ENCODE measurements at regions not wholly inside any gene's neighbourhood (a gene's known extent, or its start where the extent isn't known, plus 50 kb on each side); places are given as distances from the start of the nearest gene placed in this dataset.
"Not testable (repeated sequence)": the region's sequence is repeated elsewhere in the genome, so short reads cannot be mapped to it uniquely, and the experiment has no call there.

DNA sequence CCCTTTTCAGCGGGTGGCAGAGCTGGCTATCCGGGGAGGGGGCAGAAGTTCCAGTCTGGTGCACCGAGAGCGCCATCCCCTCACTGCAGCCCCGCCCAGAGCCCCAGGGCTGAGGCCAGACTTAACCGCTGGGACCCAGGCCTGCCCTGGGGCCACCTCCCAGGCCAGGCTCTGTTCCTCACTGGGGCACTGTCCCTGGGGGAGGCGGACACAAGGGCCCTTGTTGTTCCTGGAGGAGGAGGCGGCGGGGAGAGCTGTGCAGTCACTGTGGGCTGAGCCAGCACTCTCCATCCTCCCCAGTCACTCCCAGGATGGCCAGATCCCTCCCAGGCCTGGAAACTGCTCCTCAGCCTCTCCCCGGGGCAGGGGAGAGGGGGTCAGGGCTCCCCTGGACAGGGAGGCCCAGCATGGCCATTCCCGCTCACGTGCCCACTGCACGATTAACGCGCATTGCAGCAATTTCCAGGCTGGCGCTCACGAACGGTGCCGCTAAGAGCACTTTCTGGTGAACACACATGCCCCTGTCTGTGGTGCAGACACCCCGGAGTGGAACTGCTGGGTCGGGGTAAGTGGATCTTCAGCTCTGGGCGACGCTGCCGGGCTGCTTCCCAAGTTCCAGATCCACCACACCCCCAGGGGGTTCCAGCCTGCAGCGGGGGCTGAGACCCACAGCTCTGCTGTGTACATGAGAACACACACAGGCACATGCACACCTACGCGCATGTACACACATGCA is 89.8 kb upstream of the SFSWAP start:
- DNase-seq (ENCODE audit: insufficient read length, low spot score), result no peak
- no peak for FAIRE-seq
- no peak for TF ChIP-seq POLR2A (IDR thresholded peaks at IDR 0.05; ENCODE audit: low read depth, low read length)

DNA sequence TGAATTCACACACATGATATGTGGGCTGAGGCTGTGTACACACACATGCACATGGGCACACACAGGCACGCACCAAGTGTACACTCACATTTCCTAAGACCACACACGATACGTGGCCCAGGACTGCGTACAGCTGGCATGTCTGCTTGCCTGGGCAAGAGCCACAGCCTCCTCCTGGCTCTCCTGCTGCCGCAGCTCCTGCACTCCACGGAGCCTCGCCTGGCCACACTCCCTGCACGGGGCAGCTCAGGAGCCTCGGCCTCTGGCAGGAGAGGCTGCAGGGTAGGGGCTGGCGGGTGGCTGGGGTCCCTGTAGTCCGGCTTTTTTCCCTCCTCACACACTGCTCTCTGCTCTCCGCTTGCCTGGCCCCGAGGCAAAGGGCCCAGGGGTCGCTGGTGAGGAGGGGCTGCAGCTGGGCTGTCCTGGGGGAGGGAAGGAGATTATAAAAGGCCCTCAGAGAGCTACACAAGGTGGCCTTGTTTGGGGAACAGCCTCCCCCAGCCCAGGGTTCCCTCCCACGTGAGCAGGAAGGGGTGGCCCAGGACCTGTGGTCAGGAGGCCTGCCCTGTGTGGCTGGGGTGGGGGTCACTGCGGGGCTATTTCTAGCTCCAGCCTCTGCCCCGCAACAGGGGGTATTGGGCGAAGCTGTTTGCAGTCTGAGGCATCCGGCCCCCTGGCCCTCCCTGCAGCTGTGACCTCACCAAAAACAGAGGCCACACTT is 89.0 kb upstream of the SFSWAP start:
- no peak for FAIRE-seq
- no peak for DNase-seq (ENCODE audit: insufficient read length, low spot score)
- no peak for TF ChIP-seq POLR2A (IDR thresholded peaks at IDR 0.05; ENCODE audit: low read depth, low read length)

DNA sequence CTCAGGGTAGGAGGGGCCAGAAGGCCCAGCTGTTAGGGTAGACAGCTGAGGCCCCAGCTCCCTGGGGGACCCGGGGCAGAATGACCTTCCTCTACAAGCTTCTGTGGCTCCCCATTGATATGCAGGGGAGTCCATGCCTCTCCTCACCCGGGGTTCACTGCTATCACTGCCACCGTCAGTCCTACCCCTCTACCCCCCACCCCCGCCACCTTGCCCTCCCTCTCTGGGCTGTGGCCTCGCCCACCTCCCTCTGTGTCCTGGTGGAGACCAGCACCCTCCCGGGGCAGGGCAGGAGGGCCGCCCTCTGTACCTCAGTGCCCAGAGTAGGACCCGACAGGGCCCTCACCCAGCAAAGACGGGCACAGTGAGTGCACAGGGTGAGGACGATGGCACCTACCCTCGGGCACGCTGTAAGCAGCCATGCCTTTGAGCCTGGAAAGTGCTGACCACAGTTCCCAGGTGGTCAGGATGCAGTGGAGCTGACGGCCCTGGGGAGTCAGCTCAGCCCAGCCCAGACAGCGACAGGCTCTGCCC is 88.4 kb upstream of the SFSWAP start:
- no peak for FAIRE-seq
- DNase-seq (ENCODE audit: insufficient read length, low spot score), result no peak
- no peak for TF ChIP-seq POLR2A (IDR thresholded peaks at IDR 0.05; ENCODE audit: low read depth, low read length)

DNA sequence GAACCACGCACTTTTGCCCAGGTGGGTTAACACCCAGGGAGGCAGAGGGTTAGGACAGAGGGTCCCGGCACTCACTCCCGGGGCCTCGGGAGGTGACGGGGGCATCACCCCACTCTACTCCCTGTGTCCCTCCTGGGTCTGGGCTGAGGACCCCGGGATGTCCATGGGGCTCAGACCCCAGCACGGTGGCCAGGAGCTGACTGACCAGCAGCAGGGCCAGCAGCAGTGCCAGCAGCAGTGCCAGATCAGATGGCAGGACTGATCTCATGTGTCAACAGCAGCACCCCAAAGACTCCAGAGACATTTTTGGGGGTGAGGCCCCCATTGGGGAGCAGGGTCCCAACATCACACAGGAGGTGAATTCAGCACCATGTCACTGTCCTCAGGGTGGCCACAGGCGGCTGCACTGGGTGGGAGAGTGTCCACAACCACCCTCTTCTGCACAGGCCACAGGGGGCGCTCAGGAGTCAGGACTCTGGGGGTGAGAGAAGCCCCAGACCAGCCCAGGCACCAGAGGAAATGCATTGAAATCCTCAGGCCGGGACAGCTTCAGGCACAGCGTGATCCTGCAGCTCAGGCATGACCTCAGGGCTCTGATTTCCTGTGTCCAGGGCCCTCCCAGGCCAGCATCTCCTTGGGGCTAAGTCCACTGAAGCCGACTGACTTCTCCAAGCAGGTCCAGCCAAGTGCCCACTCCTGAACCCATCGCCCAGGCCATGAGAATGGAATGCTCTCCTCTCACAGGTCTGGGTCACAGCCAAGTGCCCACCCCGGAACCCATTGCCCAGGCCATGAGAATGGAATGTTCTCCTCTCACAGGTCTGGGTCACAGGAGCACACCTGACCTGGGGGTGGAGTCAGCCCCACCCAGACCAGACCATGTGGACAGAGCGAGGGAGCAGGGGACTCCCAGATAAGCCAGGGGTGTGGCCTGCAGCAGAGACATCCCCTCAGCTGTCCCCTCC is 87.2 kb upstream of the SFSWAP start:
- not testable (repeated sequence) for FAIRE-seq; DNase-seq (ENCODE audit: insufficient read length, low spot score)

DNA sequence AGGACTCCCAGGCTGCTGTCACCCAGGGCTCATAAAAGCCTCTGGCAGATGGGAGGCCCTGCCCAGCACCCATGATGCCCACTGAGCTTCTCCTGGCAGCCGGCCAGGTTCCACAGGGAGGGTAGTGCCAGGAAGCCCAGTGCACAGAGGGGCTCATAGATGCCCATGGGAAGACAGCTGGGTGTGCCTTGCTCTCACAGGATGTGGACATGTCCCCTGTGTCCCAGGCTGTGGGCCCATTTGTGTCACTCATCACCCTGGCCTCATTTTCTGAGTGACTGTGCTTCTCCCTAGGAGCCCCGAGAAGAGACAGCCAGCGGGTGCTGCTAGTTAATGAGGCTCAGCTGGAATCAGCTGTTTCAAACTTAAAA is 86.5 kb upstream of the SFSWAP start:
- not testable (repeated sequence) for DNase-seq (ENCODE audit: insufficient read length, low spot score); FAIRE-seq

DNA sequence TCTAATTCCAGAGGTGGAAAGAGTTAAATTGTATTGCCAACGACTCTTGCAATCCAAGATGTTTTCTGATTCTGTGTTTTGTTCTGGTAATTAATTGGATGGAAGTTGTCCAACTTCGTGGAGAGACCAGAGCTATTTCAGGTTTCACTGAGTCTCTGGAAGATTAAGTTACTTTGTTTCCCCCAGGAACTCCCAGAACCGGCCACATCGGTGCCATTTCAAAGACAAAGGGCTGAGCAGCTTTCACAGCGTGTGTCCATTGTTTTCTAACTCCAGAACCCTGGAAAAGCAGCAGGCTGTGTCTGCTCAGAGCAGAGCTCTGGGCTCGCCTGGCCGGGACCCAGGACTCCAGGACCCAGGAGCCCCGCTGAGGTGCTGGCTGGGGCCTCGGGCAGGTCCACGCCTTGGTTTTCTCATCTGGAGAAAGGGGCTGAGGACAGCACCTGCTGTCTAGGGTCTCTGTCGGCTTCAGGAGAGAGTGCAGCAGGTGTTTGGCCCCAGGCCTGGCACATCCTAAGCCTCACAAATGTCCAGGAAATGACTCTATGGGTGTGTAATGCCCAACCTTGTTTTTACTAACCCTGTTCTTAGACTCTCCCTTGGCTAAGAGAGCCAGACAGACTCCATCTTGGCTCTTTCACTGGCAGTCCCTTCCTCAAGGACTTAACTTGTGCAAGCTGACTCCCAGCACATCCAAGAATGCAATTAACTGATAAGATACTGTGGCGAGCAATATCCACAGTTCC is 86.0 kb upstream of the SFSWAP start:
- not testable (repeated sequence) for DNase-seq (ENCODE audit: insufficient read length, low spot score); FAIRE-seq

DNA sequence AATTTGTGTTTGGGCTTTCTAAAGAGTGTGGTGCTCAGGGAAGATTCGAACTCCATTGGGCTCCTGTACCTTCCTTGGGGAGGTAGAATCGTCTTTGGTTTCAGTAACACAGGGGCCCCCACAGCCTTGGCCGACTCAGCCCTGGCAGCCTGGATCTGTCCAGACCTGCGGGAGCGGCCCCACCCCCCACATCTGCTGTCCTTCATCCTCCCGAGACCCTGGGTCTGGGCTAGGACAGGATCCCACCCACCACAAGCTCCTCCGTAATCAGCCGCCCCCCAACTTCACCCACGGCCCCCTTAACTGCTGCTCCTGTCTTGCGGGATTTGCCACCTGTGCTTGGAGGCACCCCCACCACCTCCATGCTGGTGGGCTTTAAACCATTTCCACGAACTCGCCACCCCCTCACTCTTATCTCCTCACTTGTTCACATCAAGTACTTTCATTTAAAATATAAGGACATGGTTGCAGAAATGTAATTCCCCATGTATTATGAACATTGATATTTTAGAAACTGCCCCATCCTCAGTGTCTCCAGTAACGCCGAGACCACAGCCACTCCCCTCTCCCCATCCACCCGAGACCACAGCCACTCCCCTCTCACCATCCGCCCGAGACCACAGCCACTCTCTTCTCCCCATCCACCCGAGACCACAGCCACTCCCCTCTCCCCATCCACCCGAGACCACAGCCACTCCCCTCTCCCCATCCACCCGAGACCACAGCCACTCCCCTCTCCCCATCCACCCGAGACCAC is 84.7 kb upstream of the SFSWAP start:
- FAIRE-seq; DNase-seq (ENCODE audit: insufficient read length, low spot score): not testable (repeated sequence)

DNA sequence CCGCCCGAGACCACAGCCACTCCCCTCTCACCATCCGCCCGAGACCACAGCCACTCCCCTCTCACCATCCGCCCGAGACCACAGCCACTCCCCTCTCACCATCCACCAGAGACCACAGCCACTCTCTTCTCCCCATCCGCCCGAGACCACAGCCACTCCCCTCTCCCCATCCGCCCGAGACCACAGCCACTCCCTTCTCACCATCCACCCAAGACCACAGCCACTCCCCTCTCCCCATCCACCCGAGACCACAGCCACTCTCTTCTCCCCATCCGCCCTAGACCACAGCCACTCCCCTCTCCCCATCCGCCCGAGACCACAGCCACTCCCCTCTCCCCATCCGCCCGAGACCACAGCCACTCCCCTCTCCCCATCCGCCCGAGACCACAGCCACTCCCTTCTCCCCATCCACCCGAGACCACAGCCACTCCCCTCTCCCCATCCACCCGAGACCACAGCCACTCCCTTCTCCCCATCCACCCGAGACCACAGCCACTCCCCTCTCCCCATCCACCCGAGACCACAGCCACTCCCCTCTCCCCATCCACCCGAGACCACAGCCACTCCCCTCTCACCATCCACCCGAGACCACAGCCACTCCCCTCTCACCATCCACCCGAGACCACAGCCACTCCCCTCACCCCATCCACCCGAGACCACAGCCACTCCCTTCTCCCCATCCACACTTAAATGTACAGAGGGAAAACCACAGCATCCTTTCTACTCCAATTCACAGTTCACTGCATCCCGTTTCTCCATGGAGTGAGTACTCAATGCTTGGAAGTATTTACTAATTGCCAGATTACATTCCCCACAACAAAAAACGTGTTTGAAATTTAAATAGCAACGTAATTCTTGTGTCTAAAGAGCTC is 83.5 kb upstream of the SFSWAP start:
- FAIRE-seq; DNase-seq (ENCODE audit: insufficient read length, low spot score): not testable (repeated sequence)

DNA sequence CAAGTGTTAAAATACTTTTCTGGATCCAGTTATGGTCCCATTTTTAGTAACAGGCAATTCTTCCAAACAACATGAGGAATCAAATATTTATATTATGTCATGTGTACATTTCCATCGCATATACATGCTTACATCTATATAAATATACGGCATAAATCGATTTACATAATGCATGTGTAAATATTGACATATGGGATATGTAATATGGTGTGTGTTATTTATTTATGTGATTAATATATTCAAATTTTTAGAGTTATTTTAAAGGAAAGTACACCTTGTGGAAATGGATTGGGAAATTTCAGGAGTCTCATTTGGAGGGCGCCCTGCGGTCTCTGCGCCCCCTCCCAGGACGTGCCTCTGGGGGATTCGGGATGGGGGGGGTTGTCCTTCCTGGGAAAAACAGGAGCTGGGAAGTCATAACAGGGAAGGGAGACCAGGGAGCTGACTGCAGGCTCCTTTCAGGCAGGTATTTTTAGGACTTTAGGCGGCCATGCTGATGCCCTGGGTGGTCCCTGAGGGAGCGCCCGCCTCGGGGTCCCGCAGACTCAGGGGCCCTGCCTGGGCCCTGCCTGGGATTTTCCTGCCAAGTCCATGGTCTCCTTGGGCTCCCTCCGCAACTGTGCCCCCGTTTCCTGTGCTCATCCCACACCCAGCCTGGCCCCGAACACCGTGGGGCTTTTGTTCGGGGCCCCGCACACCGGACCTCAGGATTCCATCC is 82.7 kb upstream of the SFSWAP start:
- TF ChIP-seq POLR2A (IDR thresholded peaks at IDR 0.05; ENCODE audit: low read depth, low read length), result no peak
- DNase-seq (ENCODE audit: insufficient read length, low spot score), result no peak
- FAIRE-seq, result no peak

DNA sequence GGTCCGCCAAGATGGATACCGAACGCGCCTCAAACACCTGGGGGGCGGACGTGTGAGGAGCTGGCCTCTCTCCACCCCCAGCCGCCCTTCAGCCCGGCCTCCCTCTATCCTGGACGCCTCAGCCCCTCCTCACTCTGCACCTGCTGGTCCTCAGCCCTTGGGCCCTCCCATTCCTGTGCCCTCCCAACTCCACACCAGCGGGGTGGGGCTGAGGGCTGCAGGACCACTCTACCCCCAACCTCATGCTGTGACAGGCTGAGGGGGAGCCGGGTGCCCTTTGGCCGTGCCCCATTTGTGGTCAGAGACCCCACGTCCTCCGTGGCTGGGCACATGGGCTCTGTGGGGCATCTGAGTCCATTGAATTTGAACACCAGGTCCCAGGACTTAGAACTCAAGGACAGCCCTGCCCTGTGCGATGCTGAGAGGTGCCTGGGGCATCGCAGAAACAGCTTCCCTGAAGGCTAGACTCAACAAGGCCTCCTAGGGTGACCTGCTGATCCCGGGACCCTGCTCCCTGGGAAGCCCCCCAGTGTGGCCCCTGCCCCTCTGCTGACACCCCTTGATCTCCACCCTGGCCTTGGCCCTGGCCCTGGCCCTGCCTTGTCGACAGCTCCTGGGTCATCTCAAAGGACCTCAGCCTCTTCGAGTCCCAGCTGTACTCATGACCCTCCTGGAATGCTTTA is 82.0 kb upstream of the SFSWAP start:
- DNase-seq (ENCODE audit: insufficient read length, low spot score) (no peak), FAIRE-seq (no peak)
- no peak for TF ChIP-seq POLR2A (IDR thresholded peaks at IDR 0.05; ENCODE audit: low read depth, low read length)

DNA sequence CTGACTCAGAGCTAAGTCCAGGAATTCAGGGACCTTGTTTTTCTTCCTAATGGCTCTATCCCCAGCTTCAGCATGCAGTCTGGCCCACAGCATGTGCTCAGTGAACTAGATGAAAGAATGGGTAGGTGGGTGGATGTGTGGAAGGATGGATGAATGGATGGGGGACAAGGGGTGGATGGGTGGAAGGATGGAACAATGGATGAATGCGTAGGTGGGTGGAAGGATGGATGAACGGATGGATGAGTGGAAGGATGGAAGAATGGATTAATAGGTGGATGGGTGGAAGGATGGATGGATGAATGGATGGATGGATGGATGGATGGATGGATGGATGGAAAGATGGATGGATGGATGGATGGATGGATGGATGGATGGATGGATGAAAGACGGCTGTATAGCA is 79.7 kb upstream of the SFSWAP start:
- FAIRE-seq, result no peak
- no peak for TF ChIP-seq POLR2A (IDR thresholded peaks at IDR 0.05; ENCODE audit: low read depth, low read length)
- no peak for DNase-seq (ENCODE audit: insufficient read length, low spot score)

DNA sequence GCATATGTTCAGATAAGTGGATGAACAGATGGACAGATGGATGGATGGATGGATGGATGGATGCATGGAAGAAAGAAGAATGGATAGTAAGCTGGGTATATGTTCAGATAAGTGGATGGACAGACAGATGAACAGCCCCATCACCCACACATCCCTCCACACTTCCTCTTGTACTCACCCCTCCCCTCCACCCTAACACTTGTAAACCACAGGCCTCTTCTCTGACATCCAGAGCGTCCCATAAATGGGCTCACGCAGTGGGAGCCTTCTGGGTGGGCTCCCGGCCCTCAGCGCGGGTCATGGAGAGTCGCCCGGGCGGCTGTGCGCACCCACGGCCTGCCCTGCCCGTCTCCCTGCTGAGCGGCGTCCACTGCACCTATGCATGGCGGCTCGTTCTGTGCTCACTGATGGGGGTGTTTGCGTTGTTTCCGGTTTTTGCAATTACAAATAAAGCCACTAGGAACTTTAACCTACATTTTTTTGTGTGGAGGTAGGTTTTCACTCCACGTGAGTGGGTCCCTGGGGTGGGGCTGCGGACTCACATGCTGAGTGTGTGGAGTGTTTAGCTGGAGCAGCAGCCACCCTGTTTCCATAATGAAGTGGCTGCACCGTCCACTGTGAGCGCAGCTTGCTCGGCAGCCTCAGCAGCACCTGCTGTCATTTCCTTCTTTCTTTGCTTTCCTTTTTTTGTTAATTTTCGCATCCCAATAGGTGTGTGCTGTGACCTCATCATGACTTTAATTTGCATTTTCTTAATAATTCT is 78.8 kb upstream of the SFSWAP start:
- FAIRE-seq; DNase-seq (ENCODE audit: insufficient read length, low spot score): not testable (repeated sequence)

DNA sequence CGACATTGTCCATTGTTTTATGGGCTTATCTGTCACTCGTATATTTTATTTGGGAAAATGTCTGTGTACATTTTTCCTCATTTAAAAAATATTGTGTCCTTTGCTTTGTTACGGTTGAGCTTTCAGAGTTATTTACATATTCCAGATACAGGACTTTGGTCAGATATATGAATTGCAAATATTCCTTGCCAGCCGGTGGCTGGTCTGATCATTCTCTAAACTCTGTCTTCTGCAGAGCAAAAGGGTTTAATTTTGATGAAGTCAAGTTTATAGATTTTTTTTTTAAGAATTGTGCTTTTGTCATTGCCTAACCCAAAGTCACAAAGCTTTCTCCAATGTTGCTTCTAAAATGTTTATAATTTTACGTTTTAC is 78.3 kb upstream of the SFSWAP start:
- DNase-seq (ENCODE audit: insufficient read length, low spot score); FAIRE-seq: not testable (repeated sequence)

DNA sequence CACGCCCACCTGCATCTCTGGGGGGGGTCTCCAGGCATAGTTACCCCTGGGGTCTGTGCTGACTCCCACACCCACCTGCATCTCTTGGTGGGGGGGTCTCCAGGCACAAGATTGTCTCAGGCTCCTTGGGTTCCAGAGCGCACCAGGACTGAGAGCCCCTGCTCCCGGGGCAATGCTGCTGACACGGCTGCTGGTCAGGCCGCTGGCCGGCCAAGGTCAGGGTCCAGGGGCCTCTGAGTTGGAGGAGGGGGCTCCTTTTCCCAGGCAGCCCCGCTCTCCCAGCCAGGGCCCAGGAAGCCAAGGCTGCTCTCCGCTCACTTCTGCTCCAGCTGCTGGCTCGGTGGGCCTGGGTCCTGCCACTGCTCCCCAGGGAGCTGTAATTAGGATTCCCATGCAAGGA is 77.3 kb upstream of the SFSWAP start:
- not testable (repeated sequence) for DNase-seq (ENCODE audit: insufficient read length, low spot score); FAIRE-seq

Measured in H54 (cell line).